Esophagus muscularis mucosa (tissue), 4 donors: ENCODE measurements at regions not wholly inside any gene's neighbourhood (a gene's known extent, or its start where the extent isn't known, plus 50 kb on each side); places are given as distances from the start of the nearest gene placed in this dataset.
"Not testable (repeated sequence)": the region's sequence is repeated elsewhere in the genome, so short reads cannot be mapped to it uniquely, and the experiment has no call there.

ENCODE experiments used
- EP300 ChIP-seq: sonication (generic); formaldehyde crosslinking; IDR thresholded peaks from one replicate; pipeline ENCODE4 v1.6.1; 2017; ENCODE audit warnings: antibody characterized with exemption
- POLR2AphosphoS5 ChIP-seq, 2 donors: sonication (generic); formaldehyde crosslinking; IDR thresholded peaks; one replicate each; pipeline ENCODE4 v1.6.1; 2017; ENCODE audit warnings: antibody characterized with exemption in 2 of 2
- TF ChIP-seq, protein P1 (sequence below), 3 experiments: fragments of 200-600 bp in 2 of 3; fragments of 450-650 bp in 1 of 3; sonication (generic) in 2 of 3; IDR thresholded peaks; one replicate each; pipeline ENCODE4 v1.5.1; 2017 to 2019; ENCODE audit warnings: antibody characterized with exemption in 3 of 3, mild to moderate bottlenecking in 2 of 3, moderate library complexity in 1 of 3

DNA sequence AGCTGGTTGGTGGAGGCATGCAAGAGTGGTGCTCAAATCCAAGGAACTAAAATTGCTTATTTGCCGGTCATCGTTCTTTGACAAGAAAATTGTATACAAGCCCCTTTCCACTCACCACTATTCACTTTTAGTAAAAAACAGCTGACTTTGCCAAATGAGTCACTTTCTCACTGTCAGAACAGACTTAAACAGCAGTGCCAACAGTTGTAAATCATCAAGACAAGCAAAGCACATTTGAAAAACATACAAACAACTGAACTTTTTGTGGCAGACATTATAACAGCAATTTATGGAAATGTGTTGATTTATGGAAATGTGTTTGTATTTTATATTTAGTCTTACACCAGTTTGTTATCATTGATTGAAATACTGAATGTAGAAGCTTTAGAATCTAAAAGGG, 112.8 kb upstream of the SAMD11 start:
- TF ChIP-seq, protein P1, sequence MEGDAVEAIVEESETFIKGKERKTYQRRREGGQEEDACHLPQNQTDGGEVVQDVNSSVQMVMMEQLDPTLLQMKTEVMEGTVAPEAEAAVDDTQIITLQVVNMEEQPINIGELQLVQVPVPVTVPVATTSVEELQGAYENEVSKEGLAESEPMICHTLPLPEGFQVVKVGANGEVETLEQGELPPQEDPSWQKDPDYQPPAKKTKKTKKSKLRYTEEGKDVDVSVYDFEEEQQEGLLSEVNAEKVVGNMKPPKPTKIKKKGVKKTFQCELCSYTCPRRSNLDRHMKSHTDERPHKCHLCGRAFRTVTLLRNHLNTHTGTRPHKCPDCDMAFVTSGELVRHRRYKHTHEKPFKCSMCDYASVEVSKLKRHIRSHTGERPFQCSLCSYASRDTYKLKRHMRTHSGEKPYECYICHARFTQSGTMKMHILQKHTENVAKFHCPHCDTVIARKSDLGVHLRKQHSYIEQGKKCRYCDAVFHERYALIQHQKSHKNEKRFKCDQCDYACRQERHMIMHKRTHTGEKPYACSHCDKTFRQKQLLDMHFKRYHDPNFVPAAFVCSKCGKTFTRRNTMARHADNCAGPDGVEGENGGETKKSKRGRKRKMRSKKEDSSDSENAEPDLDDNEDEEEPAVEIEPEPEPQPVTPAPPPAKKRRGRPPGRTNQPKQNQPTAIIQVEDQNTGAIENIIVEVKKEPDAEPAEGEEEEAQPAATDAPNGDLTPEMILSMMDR (IDR thresholded peaks at IDR 0.05) = not testable (repeated sequence)
- TF ChIP-seq EP300; POLR2AphosphoS5 (IDR thresholded peaks at IDR 0.05): not testable (repeated sequence)
